KMS-11 (cell line): ENCODE measurements at regions not wholly inside any gene's neighbourhood (a gene's known extent, or its start where the extent isn't known, plus 50 kb on each side); places are given as distances from the start of the nearest gene placed in this dataset.

ENCODE experiments used
- H2AFZ ChIP-seq: fragments of 200-600 bp; sonication (generic); 2 replicates; pipeline ENCODE4 v1.6.1; 2016; ENCODE audit warnings: antibody characterized with exemption, mixed run types, low read depth
- H3K27ac ChIP-seq: fragments of 200-600 bp; sonication (generic); 2 replicates; pipeline ENCODE4 v1.6.1; 2016; ENCODE audit warnings: mild to moderate bottlenecking, mixed run types
- H3K27me3 ChIP-seq: fragments of 200-600 bp; sonication (generic); 2 replicates; pipeline ENCODE4 v1.6.1; 2017; ENCODE audit warnings: mild to moderate bottlenecking, low read depth, mixed run types, moderate library complexity; ENCODE audit not compliant: insufficient read depth
- H3K36me3 ChIP-seq: fragments of 200-600 bp; sonication (generic); 2 replicates; pipeline ENCODE4 v1.6.1; 2017; ENCODE audit warnings: mild to moderate bottlenecking, mixed run types; ENCODE audit not compliant: insufficient read depth
- H3K4me1 ChIP-seq: fragments of 200-600 bp; sonication (generic); 2 replicates; pipeline ENCODE4 v1.6.1; 2016; ENCODE audit warnings: mild to moderate bottlenecking, low read depth, mixed run types; ENCODE audit not compliant: poor library complexity, severe bottlenecking
- H3K4me2 ChIP-seq: fragments of 200-600 bp; sonication (generic); 2 replicates; pipeline ENCODE4 v1.7.0; 2016; ENCODE audit warnings: mild to moderate bottlenecking, mixed run types
- H3K4me3 ChIP-seq: fragments of 200-600 bp; sonication (generic); IDR thresholded peaks from 2 replicates; pipeline ENCODE4 v1.6.1; 2017; ENCODE audit warnings: low read depth, low read length, mixed read lengths; ENCODE audit not compliant: insufficient read depth
- H3K79me2 ChIP-seq: fragments of 200-600 bp; sonication (generic); 2 replicates; pipeline ENCODE4 v1.6.1; 2016; ENCODE audit warnings: low read depth, mixed run types; ENCODE audit not compliant: insufficient read depth
- H3K9ac ChIP-seq: fragments of 200-600 bp; sonication (generic); 2 replicates; pipeline ENCODE4 v1.6.1; 2016; ENCODE audit warnings: mild to moderate bottlenecking, mixed run types
- H4K20me1 ChIP-seq: fragments of 200-600 bp; sonication (generic); 2 replicates; pipeline ENCODE4 v1.6.1; 2016; ENCODE audit warnings: mild to moderate bottlenecking, mixed run types; ENCODE audit not compliant: insufficient read depth
- TF ChIP-seq, protein P1 (sequence below): fragments of 200-600 bp; sonication (generic); conservative IDR thresholded peaks from 2 replicates; pipeline ENCODE4 v1.6.1; 2017; ENCODE audit warnings: low read depth, mild to moderate bottlenecking, antibody characterized with exemption, low read length, moderate library complexity, mixed read lengths

DNA sequence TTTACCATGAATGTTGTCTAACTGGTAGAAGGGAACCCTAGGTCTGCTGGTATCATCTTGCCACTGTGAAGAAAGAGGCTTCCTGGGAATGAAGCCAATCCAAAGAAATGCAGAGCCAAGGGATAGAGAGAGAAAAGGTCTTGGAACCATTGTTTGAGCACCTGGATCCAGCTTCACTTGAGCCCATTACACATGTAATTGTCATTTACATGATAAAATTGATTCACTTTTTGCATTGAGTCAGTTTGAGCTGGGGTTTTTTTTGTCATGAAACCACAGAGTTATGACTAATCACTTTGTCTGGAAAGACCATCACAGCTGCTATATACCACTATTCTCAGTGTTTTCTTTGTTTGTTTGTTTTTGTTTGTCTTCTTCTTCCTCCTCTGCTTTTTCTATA, 112.3 kb downstream of the CBLN4 start:
- Histone ChIP-seq H3K4me2 (peak overlapping the region; percentile 5; the same call in 1 of the 2 replicates), H3K79me2 (no peaks in the 10 kb centered on the region), H3K36me3 (no peaks in the 10 kb centered on the region), H3K4me1 (peaks cover 20% of the 10 kb centered on the region), H3K27me3 (no peaks in the 10 kb centered on the region), H3K27ac (no peak overlapping the region), H2AFZ (0 out of 2 replicates have a peak overlapping the region, but pooled peaks have one; percentile 4), H3K9ac (no peak overlapping the region), H4K20me1 (no peaks in the 10 kb centered on the region), H3K4me3 (no peak overlapping the region)
- TF ChIP-seq, protein P1, sequence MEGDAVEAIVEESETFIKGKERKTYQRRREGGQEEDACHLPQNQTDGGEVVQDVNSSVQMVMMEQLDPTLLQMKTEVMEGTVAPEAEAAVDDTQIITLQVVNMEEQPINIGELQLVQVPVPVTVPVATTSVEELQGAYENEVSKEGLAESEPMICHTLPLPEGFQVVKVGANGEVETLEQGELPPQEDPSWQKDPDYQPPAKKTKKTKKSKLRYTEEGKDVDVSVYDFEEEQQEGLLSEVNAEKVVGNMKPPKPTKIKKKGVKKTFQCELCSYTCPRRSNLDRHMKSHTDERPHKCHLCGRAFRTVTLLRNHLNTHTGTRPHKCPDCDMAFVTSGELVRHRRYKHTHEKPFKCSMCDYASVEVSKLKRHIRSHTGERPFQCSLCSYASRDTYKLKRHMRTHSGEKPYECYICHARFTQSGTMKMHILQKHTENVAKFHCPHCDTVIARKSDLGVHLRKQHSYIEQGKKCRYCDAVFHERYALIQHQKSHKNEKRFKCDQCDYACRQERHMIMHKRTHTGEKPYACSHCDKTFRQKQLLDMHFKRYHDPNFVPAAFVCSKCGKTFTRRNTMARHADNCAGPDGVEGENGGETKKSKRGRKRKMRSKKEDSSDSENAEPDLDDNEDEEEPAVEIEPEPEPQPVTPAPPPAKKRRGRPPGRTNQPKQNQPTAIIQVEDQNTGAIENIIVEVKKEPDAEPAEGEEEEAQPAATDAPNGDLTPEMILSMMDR = no peak

DNA sequence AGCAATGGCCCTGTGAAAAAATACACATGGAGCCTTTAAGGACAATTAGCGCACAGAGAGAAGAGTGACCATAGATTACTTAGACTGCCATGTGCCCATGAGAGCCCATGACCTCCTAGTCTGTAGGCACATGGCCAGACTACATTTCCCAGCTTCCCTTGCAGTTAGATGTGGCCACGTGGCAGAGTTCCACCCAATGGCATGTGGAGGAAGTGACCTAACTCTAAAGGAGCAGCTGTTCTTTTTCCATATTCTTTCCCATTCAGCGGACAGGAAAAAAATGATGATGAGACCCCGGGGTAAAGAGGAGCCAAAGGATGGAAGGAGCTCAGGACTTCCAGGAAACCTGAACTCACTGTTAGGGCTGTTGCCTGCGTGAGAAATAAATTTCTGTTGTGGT, 116.6 kb downstream of the CBLN4 start:
- no peak overlapping the region for H3K27ac ChIP-seq
- H2AFZ ChIP-seq = no peak overlapping the region
- peaks cover 16% of the 10 kb centered on the region for H3K4me1 ChIP-seq
- H3K4me3 ChIP-seq = no peak overlapping the region
- no peak overlapping the region for H3K9ac ChIP-seq
- no peaks in the 10 kb centered on the region for H4K20me1 ChIP-seq
- H3K27me3 ChIP-seq = no peaks in the 10 kb centered on the region
- no peak overlapping the region for H3K4me2 ChIP-seq
- no peaks in the 10 kb centered on the region for H3K79me2 ChIP-seq
- H3K36me3 ChIP-seq = no peaks in the 10 kb centered on the region
- TF ChIP-seq, protein P1 = no peak

DNA sequence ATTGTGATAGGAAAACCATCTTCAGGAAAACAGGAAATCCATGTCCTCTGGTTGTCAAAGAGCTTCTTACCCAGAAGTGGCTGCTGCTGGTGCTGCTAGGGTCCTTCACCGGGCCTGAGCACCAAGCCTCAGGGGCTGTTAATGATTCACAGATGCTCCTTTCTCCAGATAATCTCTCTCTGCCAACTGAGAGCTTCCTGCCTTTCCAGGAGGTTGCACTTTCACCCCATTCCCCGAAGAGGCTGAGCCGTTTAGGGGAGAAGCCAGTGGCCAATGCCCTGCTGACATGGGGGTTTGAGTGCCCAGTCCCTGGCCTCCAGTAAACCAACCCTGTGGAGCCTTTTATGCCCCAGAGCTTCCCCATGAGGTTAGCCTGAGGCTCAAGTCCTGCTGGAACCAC, 122.4 kb downstream of the CBLN4 start:
- H3K4me3 ChIP-seq = no peak overlapping the region
- no peaks in the 10 kb centered on the region for H3K79me2 ChIP-seq
- H3K4me2 ChIP-seq = no peak overlapping the region
- H3K9ac ChIP-seq = no peak overlapping the region
- TF ChIP-seq, protein P1 = no peak
- no peaks in the 10 kb centered on the region for H3K36me3 ChIP-seq
- H3K4me1 ChIP-seq = no peaks in the 10 kb centered on the region
- H4K20me1 ChIP-seq = no peaks in the 10 kb centered on the region
- H3K27me3 ChIP-seq = no peaks in the 10 kb centered on the region
- H3K27ac ChIP-seq = no peak overlapping the region
- H2AFZ ChIP-seq = no peak overlapping the region

DNA sequence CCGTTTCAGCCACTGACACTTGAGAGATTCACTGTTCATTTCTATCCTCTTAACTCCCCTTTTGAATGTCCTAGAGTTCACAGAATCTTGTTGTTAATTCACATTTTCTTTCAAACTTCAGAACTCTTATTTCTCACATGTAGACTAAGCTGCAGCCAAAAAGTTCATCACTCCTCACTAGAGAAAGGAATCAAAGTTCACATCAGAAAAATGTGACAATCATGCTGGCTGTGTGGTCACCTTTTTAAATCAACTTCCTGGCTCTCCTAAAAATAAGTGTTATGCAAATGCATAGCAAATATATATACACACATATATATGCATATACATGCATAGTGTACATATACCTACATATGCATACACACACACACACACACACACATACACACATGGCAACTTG, 123.0 kb downstream of the CBLN4 start:
- no peak overlapping the region for H3K4me2 ChIP-seq

More for the DNA sequence above, 123.0 kb downstream of the CBLN4 start:
- Histone ChIP-seq H3K9ac (no peak overlapping the region), H3K27ac (no peak overlapping the region), H4K20me1 (no peaks in the 10 kb centered on the region), H3K36me3 (no peaks in the 10 kb centered on the region), H2AFZ (no peak overlapping the region), H3K79me2 (no peaks in the 10 kb centered on the region), H3K27me3 (no peaks in the 10 kb centered on the region), H3K4me1 (no peaks in the 10 kb centered on the region), H3K4me3 (no peak overlapping the region)
- TF ChIP-seq, protein P1 = no peak
